ENCODE measurements at regions not wholly inside any gene's neighbourhood (a gene's known extent, or its start where the extent isn't known, plus 50 kb on each side); places are given as distances from the start of the nearest gene placed in this dataset.

GRCh38 chr1:4298361-4299083 lies 355.9 kb upstream of the AJAP1 start:
- H3K4me3 ChIP-seq = no peak overlapping the region
- H3K27ac ChIP-seq = no peak overlapping the region
- H3K9me3 ChIP-seq (replicated peaks) = no peaks in the 10 kb centered on the region
- no peaks in the 10 kb centered on the region for H3K4me1 ChIP-seq
- H3K27me3 ChIP-seq = peaks cover 18% of the 10 kb centered on the region; the same call in 1 of the 2 replicates
- no peak for DNase-seq
- H3K36me3 ChIP-seq = no peaks in the 10 kb centered on the region

- H3K36me3 ChIP-seq = no peaks in the 10 kb centered on the region
- no peaks in the 10 kb centered on the region for H3K9me3 ChIP-seq (replicated peaks)
- DNase-seq = no peak
- H3K27me3 ChIP-seq = 0 out of 2 replicates have a peak, but pooled peaks cover 12% of the 10 kb centered on the region
- H3K27ac ChIP-seq = no peak overlapping the region
- no peaks in the 10 kb centered on the region for H3K4me1 ChIP-seq
- no peak overlapping the region for H3K4me3 ChIP-seq
These were observed 353.4 kb upstream of the AJAP1 start for GRCh38 chr1:4301007-4301406.

- Histone ChIP-seq H3K4me3 (no peak overlapping the region), H3K9me3 (replicated peaks) (no peaks in the 10 kb centered on the region), H3K36me3 (no peaks in the 10 kb centered on the region), H3K4me1 (no peaks in the 10 kb centered on the region), H3K27me3 (peaks cover 12% of the 10 kb centered on the region; the same call in 1 of the 2 replicates), H3K27ac (no peak overlapping the region)
- no peak for DNase-seq
These were observed 351.1 kb upstream of the AJAP1 start for GRCh38 chr1:4303303-4303702.

- Histone ChIP-seq H3K4me3 (no peak overlapping the region), H3K4me1 (no peaks in the 10 kb centered on the region), H3K27me3 (peaks cover 5% of the 10 kb centered on the region; the same call in 1 of the 2 replicates), H3K9me3 (replicated peaks) (no peaks in the 10 kb centered on the region), H3K36me3 (no peaks in the 10 kb centered on the region), H3K27ac (no peak overlapping the region)
- no peak for DNase-seq
These were observed 348.7 kb upstream of the AJAP1 start for GRCh38 chr1:4305526-4306301.

- Histone ChIP-seq H3K27me3 (peaks cover 12% of the 10 kb centered on the region; the same call in 1 of the 2 replicates), H3K4me3 (no peak overlapping the region), H3K27ac (no peak overlapping the region), H3K4me1 (no peaks in the 10 kb centered on the region), H3K9me3 (replicated peaks) (no peaks in the 10 kb centered on the region), H3K36me3 (no peaks in the 10 kb centered on the region)
- no peak for DNase-seq
These were observed 347.6 kb upstream of the AJAP1 start for GRCh38 chr1:4306559-4307467.

- peaks cover 12% of the 10 kb centered on the region; the same call in 1 of the 2 replicates for H3K27me3 ChIP-seq
- H3K9me3 ChIP-seq (replicated peaks) = no peaks in the 10 kb centered on the region
- DNase-seq = no peak
These were observed 347.0 kb upstream of the AJAP1 start for GRCh38 chr1:4307468-4307845.

GRCh38 chr1:4307911-4308545 lies 346.4 kb upstream of the AJAP1 start:
- DNase-seq = no peak
- Histone ChIP-seq H3K27ac (no peak overlapping the region), H3K4me1 (no peaks in the 10 kb centered on the region)

More at GRCh38 chr1:4307468-4307845, 347.0 kb upstream of the AJAP1 start:
- Histone ChIP-seq H3K36me3 (no peaks in the 10 kb centered on the region), H3K4me1 (no peaks in the 10 kb centered on the region), H3K4me3 (no peak overlapping the region), H3K27ac (no peak overlapping the region)

GRCh38 chr1:4308806-4309205 lies 345.6 kb upstream of the AJAP1 start:
- H3K36me3 ChIP-seq = no peaks in the 10 kb centered on the region
- no peak overlapping the region for H3K27ac ChIP-seq
- H3K4me1 ChIP-seq = no peaks in the 10 kb centered on the region
- DNase-seq = no peak
- H3K27me3 ChIP-seq = peaks cover 12% of the 10 kb centered on the region; the same call in 1 of the 2 replicates
- no peak overlapping the region for H3K4me3 ChIP-seq
- H3K9me3 ChIP-seq (replicated peaks) = 0 out of 2 replicates have a peak, but pooled peaks cover 2% of the 10 kb centered on the region

More at GRCh38 chr1:4307911-4308545, 346.4 kb upstream of the AJAP1 start:
- Histone ChIP-seq H3K36me3 (no peaks in the 10 kb centered on the region), H3K27me3 (peaks cover 12% of the 10 kb centered on the region; the same call in 1 of the 2 replicates), H3K9me3 (replicated peaks) (0 out of 2 replicates have a peak, but pooled peaks cover under 1% of the 10 kb centered on the region), H3K4me3 (no peak overlapping the region)

GRCh38 chr1:4309676-4310320 lies 344.6 kb upstream of the AJAP1 start:
- no peak overlapping the region for H3K27ac ChIP-seq
- DNase-seq = no peak
- no peaks in the 10 kb centered on the region for H3K4me1 ChIP-seq
- H3K9me3 ChIP-seq (replicated peaks) = 0 out of 2 replicates have a peak, but pooled peaks cover 2% of the 10 kb centered on the region
- H3K27me3 ChIP-seq = peaks cover 12% of the 10 kb centered on the region; the same call in 1 of the 2 replicates
- H3K36me3 ChIP-seq = no peaks in the 10 kb centered on the region
- no peak overlapping the region for H3K4me3 ChIP-seq

- Histone ChIP-seq H3K36me3 (no peaks in the 10 kb centered on the region), H3K9me3 (replicated peaks) (0 out of 2 replicates have a peak, but pooled peaks cover 2% of the 10 kb centered on the region), H3K27ac (no peak overlapping the region), H3K27me3 (peaks cover 12% of the 10 kb centered on the region; the same call in 1 of the 2 replicates), H3K4me3 (no peak overlapping the region), H3K4me1 (no peaks in the 10 kb centered on the region)
- no peak for DNase-seq
These were observed 343.9 kb upstream of the AJAP1 start for GRCh38 chr1:4310396-4310923.

- no peak overlapping the region for H3K4me3 ChIP-seq
- no peaks in the 10 kb centered on the region for H3K4me1 ChIP-seq
- H3K9me3 ChIP-seq (replicated peaks) = 0 out of 2 replicates have a peak, but pooled peaks cover 2% of the 10 kb centered on the region
- H3K36me3 ChIP-seq = no peaks in the 10 kb centered on the region
- peaks cover 12% of the 10 kb centered on the region; the same call in 1 of the 2 replicates for H3K27me3 ChIP-seq
- H3K27ac ChIP-seq = no peak overlapping the region
- DNase-seq = no peak
These were observed 342.4 kb upstream of the AJAP1 start for GRCh38 chr1:4312024-4312423.

GRCh38 chr1:4315202-4315601 lies 339.2 kb upstream of the AJAP1 start:
- H3K27ac ChIP-seq = no peak overlapping the region
- no peaks in the 10 kb centered on the region for H3K4me1 ChIP-seq
- H3K4me3 ChIP-seq = no peak overlapping the region
- no peak for DNase-seq
- peaks cover 19% of the 10 kb centered on the region for H3K27me3 ChIP-seq
- H3K36me3 ChIP-seq = no peaks in the 10 kb centered on the region
- H3K9me3 ChIP-seq (replicated peaks) = 0 out of 2 replicates have a peak, but pooled peaks cover 2% of the 10 kb centered on the region

GRCh38 chr1:4317207-4317606 lies 337.2 kb upstream of the AJAP1 start:
- Histone ChIP-seq H3K27ac (no peak overlapping the region), H3K9me3 (replicated peaks) (0 out of 2 replicates have a peak, but pooled peaks cover 2% of the 10 kb centered on the region)

More at GRCh38 chr1:4317207-4317606, 337.2 kb upstream of the AJAP1 start:
- Histone ChIP-seq H3K4me1 (no peaks in the 10 kb centered on the region), H3K36me3 (no peaks in the 10 kb centered on the region), H3K4me3 (no peak overlapping the region), H3K27me3 (peaks cover 7% of the 10 kb centered on the region; the same call in 1 of the 2 replicates)
- no peak for DNase-seq

Measured in SJCRH30 (cell line).